ENCODE measurements at regions not wholly inside any gene's neighbourhood (a gene's known extent, or its start where the extent isn't known, plus 50 kb on each side); places are given as distances from the start of the nearest gene placed in this dataset.
"Not testable (repeated sequence)": the region's sequence is repeated elsewhere in the genome, so short reads cannot be mapped to it uniquely, and the experiment has no call there.

- DNase-seq (ENCODE audit: low read depth, low spot score): no peak
- H3K4me3 ChIP-seq (ENCODE audit: low read length): no peak overlapping the region
- H3K27me3 ChIP-seq (ENCODE audit: control insufficient read depth, insufficient read depth, low read length): no peaks in the 10 kb centered on the region
- H3K4me1 ChIP-seq (ENCODE audit: control insufficient read depth, insufficient read depth, low read length): peaks cover 2% of the 10 kb centered on the region; the same call in 1 of the 2 replicates
- no peak overlapping the region for H3K27ac ChIP-seq (ENCODE audit: low read length)
- no peaks in the 10 kb centered on the region for H3K9me3 ChIP-seq (ENCODE audit: control insufficient read depth, insufficient read depth, low read length)
- no peaks in the 10 kb centered on the region for H3K36me3 ChIP-seq (ENCODE audit: control insufficient read depth, insufficient read depth, low read length)
- WGBS (ENCODE audit: insufficient coverage, insufficient read length): no CpG with 5 or more reads among the region's 8 CpGs
These were observed 497.8 kb downstream of the PREX1 start for GRCh38 chr20:48329676-48330664.

GRCh38 chr20:48329031-48329615 is 498.7 kb downstream of the PREX1 start:
- DNase-seq (ENCODE audit: low read depth, low spot score): no peak
- no peaks in the 10 kb centered on the region for H3K27me3 ChIP-seq (ENCODE audit: control insufficient read depth, insufficient read depth, low read length)
- H3K4me1 ChIP-seq (ENCODE audit: control insufficient read depth, insufficient read depth, low read length): peaks cover 2% of the 10 kb centered on the region; the same call in 1 of the 2 replicates
- no peaks in the 10 kb centered on the region for H3K36me3 ChIP-seq (ENCODE audit: control insufficient read depth, insufficient read depth, low read length)
- H3K9me3 ChIP-seq (ENCODE audit: control insufficient read depth, insufficient read depth, low read length): no peaks in the 10 kb centered on the region
- no peak overlapping the region for H3K27ac ChIP-seq (ENCODE audit: low read length)
- WGBS (ENCODE audit: insufficient coverage, insufficient read length): no CpG with 5 or more reads among the region's 4 CpGs
- no peak overlapping the region for H3K4me3 ChIP-seq (ENCODE audit: low read length)

DNA sequence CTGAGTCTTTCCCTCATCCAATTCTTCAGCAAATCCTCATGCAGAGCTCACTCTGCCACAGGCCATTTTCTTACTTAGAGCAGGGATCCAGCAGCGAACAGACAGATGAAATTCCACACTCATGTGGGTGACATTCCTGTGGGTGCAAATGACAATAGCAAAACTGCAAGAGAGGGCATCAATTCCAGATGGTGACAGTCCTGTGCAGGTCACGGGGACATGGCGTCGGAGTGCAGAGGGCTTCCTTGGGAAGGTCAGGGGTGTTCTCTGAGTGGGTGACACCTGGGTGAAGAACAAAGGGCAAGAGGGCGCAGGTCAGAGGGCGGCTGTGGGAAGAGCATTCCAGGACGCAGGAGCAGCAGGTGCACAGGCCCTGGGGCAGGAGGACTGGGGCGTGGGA is 500.0 kb downstream of the PREX1 start:
- not testable (repeated sequence) for H3K9me3 ChIP-seq (ENCODE audit: control insufficient read depth, insufficient read depth, low read length); H3K27me3 ChIP-seq (ENCODE audit: control insufficient read depth, insufficient read depth, low read length); H3K27ac ChIP-seq (ENCODE audit: low read length); DNase-seq (ENCODE audit: low read depth, low spot score); H3K36me3 ChIP-seq (ENCODE audit: control insufficient read depth, insufficient read depth, low read length); H3K4me3 ChIP-seq (ENCODE audit: low read length); H3K4me1 ChIP-seq (ENCODE audit: control insufficient read depth, insufficient read depth, low read length)
- WGBS (ENCODE audit: insufficient coverage, insufficient read length): no CpG with 5 or more reads among the region's 8 CpGs

DNA sequence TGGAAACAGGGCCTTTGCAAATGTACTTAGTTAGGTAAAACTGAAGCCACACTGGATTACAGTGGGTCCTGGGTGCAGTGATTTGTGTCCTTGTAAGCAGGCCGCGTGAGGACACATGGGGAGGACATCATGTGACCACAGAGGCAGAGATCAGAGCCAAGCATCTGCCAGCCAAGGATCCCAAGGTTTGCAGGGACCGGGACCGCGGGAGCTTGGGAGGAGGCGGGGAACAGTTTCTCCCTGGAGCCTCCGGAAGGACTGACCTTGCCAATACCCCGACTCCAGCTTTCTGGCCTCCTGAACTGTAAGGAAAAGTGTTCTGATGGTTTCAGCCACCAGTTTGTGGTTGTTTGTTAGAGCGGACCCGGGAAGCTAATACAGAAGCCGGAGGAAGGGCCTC is 500.9 kb downstream of the PREX1 start:
- Histone ChIP-seq H3K36me3 (ENCODE audit: control insufficient read depth, insufficient read depth, low read length) (no peaks in the 10 kb centered on the region), H3K4me3 (ENCODE audit: low read length) (no peak overlapping the region), H3K27ac (ENCODE audit: low read length) (no peak overlapping the region), H3K4me1 (ENCODE audit: control insufficient read depth, insufficient read depth, low read length) (peaks cover 2% of the 10 kb centered on the region; the same call in 1 of the 2 replicates), H3K27me3 (ENCODE audit: control insufficient read depth, insufficient read depth, low read length) (no peaks in the 10 kb centered on the region), H3K9me3 (ENCODE audit: control insufficient read depth, insufficient read depth, low read length) (no peaks in the 10 kb centered on the region)
- DNase-seq (ENCODE audit: low read depth, low spot score): no peak
- WGBS (ENCODE audit: insufficient coverage, insufficient read length): no CpG with 5 or more reads among the region's 11 CpGs

- Histone ChIP-seq H3K4me3 (ENCODE audit: low read length) (no peak overlapping the region), H3K27me3 (ENCODE audit: control insufficient read depth, insufficient read depth, low read length) (no peaks in the 10 kb centered on the region), H3K4me1 (ENCODE audit: control insufficient read depth, insufficient read depth, low read length) (peaks cover 2% of the 10 kb centered on the region; the same call in 1 of the 2 replicates), H3K36me3 (ENCODE audit: control insufficient read depth, insufficient read depth, low read length) (no peaks in the 10 kb centered on the region), H3K9me3 (ENCODE audit: control insufficient read depth, insufficient read depth, low read length) (no peaks in the 10 kb centered on the region), H3K27ac (ENCODE audit: low read length) (no peak overlapping the region)
- no peak for DNase-seq (ENCODE audit: low read depth, low spot score)
- WGBS (ENCODE audit: insufficient coverage, insufficient read length): no CpG with 5 or more reads among the region's 4 CpGs
These were observed 501.4 kb downstream of the PREX1 start for GRCh38 chr20:48326434-48326691.

GRCh38 chr20:48325656-48326433 is 502.0 kb downstream of the PREX1 start:
- no CpG with 5 or more reads among the region's 31 CpGs for WGBS (ENCODE audit: insufficient coverage, insufficient read length)
- Histone ChIP-seq H3K27ac (ENCODE audit: low read length) (no peak overlapping the region), H3K27me3 (ENCODE audit: control insufficient read depth, insufficient read depth, low read length) (no peaks in the 10 kb centered on the region), H3K4me1 (ENCODE audit: control insufficient read depth, insufficient read depth, low read length) (peaks cover 2% of the 10 kb centered on the region; the same call in 1 of the 2 replicates), H3K4me3 (ENCODE audit: low read length) (no peak overlapping the region), H3K36me3 (ENCODE audit: control insufficient read depth, insufficient read depth, low read length) (no peaks in the 10 kb centered on the region), H3K9me3 (ENCODE audit: control insufficient read depth, insufficient read depth, low read length) (no peaks in the 10 kb centered on the region)
- no peak for DNase-seq (ENCODE audit: low read depth, low spot score)

- DNase-seq (ENCODE audit: low read depth, low spot score): no peak
- H3K36me3 ChIP-seq (ENCODE audit: control insufficient read depth, insufficient read depth, low read length): no peaks in the 10 kb centered on the region
- H3K27ac ChIP-seq (ENCODE audit: low read length): no peak overlapping the region
- peaks cover 2% of the 10 kb centered on the region; the same call in 1 of the 2 replicates for H3K4me1 ChIP-seq (ENCODE audit: control insufficient read depth, insufficient read depth, low read length)
- no peaks in the 10 kb centered on the region for H3K27me3 ChIP-seq (ENCODE audit: control insufficient read depth, insufficient read depth, low read length)
- H3K4me3 ChIP-seq (ENCODE audit: low read length): no peak overlapping the region
- no peaks in the 10 kb centered on the region for H3K9me3 ChIP-seq (ENCODE audit: control insufficient read depth, insufficient read depth, low read length)
- WGBS (ENCODE audit: insufficient coverage, insufficient read length): no CpG with 5 or more reads among the region's 4 CpGs
These were observed 503.1 kb downstream of the PREX1 start for GRCh38 chr20:48324744-48325143.

DNA sequence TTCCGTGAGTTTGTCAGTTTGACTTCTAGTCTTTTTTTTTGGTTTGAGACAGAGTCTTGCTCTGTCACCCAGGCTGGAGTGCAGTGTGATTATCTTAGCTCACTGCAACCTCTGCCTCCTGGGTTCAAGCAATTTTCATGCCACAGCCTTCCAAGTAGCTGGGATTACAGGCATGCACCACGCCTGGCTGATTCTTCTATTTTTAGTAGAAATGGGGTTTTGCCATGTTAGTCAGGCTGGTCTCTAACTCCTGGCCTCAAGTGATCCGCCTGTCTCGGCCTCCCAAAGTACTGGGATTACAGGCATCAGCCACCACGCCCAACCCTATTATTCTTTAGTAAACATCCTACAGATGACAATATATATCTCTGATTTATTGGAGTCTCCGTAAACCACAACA is 506.5 kb downstream of the PREX1 start:
- WGBS (ENCODE audit: insufficient coverage, insufficient read length): no CpG with 5 or more reads among the region's 6 CpGs
- no peaks in the 10 kb centered on the region for H3K27me3 ChIP-seq (ENCODE audit: control insufficient read depth, insufficient read depth, low read length)
- H3K4me3 ChIP-seq (ENCODE audit: low read length): no peak overlapping the region

DNA sequence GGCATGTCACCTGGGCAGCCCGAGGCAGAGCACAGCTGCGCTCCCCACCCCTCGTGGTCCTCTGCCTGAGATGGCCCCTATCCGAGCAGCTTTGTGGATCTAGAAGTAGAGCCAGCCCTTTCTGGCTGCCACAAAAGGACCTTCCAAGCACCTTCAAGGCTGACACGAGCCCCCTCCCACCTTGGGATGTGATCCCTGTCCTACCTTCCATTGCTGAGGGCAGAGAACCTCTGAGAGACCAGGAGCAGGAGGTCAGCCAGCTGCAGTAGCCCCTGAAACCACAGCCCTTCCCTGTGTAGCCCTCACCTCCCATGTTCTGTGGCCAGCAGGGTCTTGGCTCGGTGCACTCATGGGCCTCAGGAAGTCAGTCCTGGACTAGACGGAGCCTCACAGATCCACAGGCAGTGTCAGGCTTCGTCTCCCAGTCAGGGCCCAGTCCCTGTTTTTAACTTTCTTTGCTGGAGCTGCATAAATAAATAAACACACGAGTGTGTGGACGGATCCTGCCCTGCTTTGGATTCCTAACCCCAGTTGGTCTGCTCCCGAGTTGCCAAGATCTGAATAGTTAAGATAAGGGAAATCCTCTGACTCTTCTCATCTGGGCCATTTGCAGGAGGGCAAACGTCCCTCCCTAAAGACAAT is 507.7 kb downstream of the PREX1 start:
- no CpG with 5 or more reads among the region's 12 CpGs for WGBS (ENCODE audit: insufficient coverage, insufficient read length)
- Histone ChIP-seq H3K4me3 (ENCODE audit: low read length) (no peak overlapping the region), H3K4me1 (ENCODE audit: control insufficient read depth, insufficient read depth, low read length) (no peaks in the 10 kb centered on the region), H3K27me3 (ENCODE audit: control insufficient read depth, insufficient read depth, low read length) (no peaks in the 10 kb centered on the region), H3K36me3 (ENCODE audit: control insufficient read depth, insufficient read depth, low read length) (no peaks in the 10 kb centered on the region), H3K27ac (ENCODE audit: low read length) (no peak overlapping the region), H3K9me3 (ENCODE audit: control insufficient read depth, insufficient read depth, low read length) (no peaks in the 10 kb centered on the region)
- no peak for DNase-seq (ENCODE audit: low read depth, low spot score)

More for the DNA sequence above, 506.5 kb downstream of the PREX1 start:
- Histone ChIP-seq H3K4me1 (ENCODE audit: control insufficient read depth, insufficient read depth, low read length) (no peaks in the 10 kb centered on the region), H3K9me3 (ENCODE audit: control insufficient read depth, insufficient read depth, low read length) (no peaks in the 10 kb centered on the region), H3K27ac (ENCODE audit: low read length) (no peak overlapping the region), H3K36me3 (ENCODE audit: control insufficient read depth, insufficient read depth, low read length) (no peaks in the 10 kb centered on the region)
- DNase-seq (ENCODE audit: low read depth, low spot score): no peak

DNA sequence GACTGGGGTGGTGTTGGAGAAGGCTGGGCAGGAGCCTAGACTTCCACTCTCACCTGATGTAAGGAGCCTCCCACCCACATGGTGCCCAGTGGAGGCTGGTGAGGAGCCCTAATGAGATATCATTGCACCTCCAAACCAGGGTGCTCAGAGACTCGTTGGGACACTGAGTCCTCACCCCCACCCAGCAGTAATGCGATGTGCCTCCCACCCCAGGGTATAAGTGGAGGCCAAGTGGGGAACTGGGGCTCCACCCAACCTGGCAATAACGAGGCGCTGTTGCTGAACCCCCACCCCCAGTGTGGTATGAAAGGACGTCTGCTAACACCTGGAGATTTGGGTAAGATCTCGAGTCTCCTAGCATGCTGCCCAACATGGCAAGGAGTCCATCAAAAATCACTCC is 510.2 kb downstream of the PREX1 start:
- WGBS (ENCODE audit: insufficient coverage, insufficient read length): no CpG with 5 or more reads among the region's 6 CpGs
- no peaks in the 10 kb centered on the region for H3K9me3 ChIP-seq (ENCODE audit: control insufficient read depth, insufficient read depth, low read length)
- H3K4me1 ChIP-seq (ENCODE audit: control insufficient read depth, insufficient read depth, low read length): no peaks in the 10 kb centered on the region
- H3K4me3 ChIP-seq (ENCODE audit: low read length): no peak overlapping the region
- no peaks in the 10 kb centered on the region for H3K36me3 ChIP-seq (ENCODE audit: control insufficient read depth, insufficient read depth, low read length)
- no peak overlapping the region for H3K27ac ChIP-seq (ENCODE audit: low read length)
- DNase-seq (ENCODE audit: low read depth, low spot score): no peak
- no peaks in the 10 kb centered on the region for H3K27me3 ChIP-seq (ENCODE audit: control insufficient read depth, insufficient read depth, low read length)
